Renal cortical epithelial cell (primary cell): ENCODE measurements at regions not wholly inside any gene's neighbourhood (a gene's known extent, or its start where the extent isn't known, plus 50 kb on each side); places are given as distances from the start of the nearest gene placed in this dataset.
A peak's percentile ranks its signal among the peaks of the same experiment; 100 is the strongest.
"Not testable (repeated sequence)": the region's sequence is repeated elsewhere in the genome, so short reads cannot be mapped to it uniquely, and the experiment has no call there.

Experiments
- DNase-seq: peaks from one replicate; pipeline ENCODE4 v3.0.0-alpha.2; 2011; ENCODE audit warnings: low read depth

DNA sequence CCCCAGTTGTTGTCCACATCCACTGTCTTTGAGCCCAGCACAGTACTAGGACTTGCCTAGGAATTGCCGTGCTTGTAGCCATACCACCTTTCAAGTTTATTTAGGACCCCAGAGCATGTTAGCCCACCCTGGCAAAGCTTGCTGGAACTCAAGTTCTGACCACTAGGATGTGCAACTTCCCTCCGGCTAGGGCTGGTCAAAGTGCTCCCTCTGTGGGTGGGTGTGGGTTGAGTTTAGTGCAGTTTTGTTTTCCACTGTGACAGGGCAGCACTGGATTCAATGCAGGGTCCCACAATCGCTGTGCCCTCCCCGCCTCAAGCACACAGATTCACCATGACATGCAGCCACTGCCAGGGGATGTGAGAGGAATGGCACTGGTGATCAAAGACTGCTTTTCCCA, 96.0 kb downstream of the RASGEF1B start:
- DNase-seq, result no peak

DNA sequence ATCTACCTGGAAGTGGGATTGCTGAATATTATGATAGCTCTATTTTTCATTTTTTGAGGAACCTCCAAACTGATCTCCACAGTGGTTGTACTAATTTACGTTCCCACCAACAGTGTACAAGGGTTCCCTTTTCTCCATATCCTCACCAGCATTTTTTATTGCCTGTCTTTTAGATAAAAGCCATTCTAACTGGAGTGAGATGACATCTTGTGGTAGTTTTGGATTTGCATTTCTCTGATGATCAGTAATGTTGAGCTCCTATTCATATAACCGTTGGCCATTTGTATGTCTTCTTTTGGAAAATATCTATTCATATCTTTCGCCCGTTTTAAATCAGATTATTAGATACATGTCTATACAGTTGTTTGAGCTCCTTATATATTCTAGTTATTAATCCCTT, 101.8 kb downstream of the RASGEF1B start:
- DNase-seq, result no peak

DNA sequence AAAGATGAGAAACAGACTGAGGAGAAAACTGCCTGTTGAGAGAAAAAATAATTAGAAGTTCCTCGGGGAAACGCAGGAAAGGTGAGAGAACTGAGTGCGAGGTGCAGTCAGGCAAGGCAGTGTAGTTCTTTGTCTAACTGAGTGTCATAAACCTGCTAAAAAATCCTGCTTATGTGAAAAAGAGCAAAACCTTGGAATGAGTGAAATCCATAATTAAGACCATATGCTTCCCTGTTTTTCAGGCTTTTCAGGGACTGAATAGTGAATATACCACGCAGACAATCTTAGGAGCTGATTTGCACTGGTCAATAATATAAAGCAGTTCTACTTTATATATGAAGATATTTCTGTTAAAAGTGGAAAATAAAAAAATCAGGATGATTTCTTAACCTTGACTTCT, 104.9 kb downstream of the RASGEF1B start:
- no peak for DNase-seq

DNA sequence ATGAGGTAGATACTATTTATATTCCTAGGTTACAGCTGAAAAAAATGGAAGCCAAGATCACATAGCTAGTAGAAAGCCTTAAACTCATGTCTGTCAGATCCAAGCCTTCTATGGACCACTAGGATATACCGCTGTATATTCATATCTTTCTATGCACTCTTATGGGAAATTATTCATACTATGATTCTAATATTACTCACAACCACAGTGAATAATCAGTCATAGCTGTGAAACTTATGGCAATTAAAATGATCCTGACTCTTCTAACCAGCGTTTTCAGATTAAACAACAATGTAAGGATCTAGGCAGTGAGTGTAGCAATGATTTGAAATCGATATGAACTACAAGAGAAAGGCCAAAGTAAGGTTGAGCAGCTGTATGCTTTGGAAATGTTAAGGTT, 111.0 kb downstream of the RASGEF1B start:
- DNase-seq, result no peak

DNA sequence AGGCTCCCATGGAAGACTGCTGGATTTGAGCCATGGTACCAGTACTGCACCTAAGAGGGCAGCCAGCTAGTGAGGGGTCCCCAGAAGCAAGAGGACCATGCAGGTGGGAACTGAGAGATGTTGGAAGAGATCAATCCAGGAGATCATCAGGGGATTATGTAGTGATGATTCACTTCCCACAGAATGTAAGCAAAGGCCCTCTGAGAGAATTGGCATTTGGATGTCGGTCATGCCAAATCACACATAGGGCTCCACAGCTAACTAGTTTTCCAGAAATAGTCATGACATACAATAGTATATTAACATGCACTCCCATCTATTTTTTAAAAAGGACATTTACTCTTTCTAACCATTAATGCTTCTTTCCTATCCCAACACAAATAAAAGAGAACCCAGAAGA, 112.5 kb downstream of the RASGEF1B start:
- DNase-seq, result no peak

DNA sequence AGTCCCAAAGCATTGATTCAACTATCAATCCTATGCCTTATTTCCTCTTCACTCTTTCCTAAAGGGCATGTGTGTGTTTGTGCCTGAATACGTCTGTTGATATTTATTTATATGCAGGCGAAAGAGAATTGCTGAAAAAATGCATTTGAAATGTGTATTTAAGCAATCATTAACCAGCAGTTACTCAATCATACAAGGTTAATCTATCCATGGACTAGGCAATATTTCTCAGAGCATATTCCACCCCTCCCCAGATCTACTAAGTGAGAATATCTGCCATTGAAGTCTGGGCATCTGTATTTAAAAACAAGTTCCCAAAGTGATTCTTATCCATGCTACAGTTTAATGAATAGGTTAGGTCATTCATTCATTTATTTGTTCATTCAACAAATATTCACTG, 113.6 kb downstream of the RASGEF1B start:
- no peak for DNase-seq

DNA sequence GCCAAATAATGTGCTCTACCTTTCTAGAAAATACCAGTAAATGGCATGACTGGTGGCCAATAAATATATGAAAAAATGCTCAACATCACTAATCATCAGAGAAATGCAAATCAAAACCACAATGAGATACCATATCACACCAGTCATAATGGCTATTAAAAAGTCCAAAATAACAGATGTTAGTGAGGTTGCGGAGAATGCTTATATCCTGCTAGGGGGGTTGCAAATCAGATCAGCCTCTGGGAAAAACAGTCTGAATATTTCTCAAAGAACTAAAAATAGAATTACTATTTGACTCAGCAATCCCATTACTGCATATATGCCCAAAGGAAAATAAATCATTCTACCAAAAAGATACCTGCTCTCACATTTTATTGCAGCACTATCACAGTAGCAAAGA, 115.1 kb downstream of the RASGEF1B start:
- DNase-seq, result no peak

DNA sequence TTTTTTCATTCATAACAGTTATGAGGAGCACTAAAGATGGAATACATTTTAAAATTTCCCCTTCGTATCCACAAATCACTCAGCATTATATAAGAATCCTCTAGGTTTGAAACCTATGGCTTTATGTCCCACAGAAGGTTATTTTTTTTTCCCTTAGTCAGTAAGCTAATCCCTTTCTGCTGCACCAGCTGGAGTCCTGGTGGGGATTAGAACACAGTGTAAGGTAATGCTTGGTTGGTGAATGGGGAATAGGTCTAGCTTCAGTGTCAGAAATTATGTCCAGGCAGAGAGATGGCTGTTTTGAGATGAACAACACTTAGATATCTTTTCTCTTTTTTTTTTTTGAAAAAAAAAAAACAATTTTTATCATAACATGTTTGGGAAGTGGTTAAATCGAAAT, 116.6 kb downstream of the RASGEF1B start:
- DNase-seq, result no peak

DNA sequence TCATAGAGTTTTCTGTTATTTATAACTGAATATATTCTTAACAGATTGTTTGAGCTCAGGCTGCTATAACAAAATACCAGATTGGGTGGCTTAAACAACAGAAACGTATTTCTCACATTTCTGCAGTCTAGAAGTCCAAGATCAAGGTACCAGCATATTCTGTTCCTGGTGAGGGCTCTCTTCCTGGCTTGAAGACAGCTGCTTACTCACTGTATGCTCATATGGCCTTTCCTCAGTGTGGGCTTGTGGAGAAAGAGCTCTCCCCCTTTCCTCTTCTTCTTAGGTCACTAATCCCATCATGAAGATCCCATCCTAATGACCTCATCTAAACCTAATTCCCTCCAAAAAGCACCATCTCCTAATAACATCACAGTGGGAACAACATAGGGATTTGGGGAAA, 117.8 kb downstream of the RASGEF1B start:
- DNase-seq, result no peak

DNA sequence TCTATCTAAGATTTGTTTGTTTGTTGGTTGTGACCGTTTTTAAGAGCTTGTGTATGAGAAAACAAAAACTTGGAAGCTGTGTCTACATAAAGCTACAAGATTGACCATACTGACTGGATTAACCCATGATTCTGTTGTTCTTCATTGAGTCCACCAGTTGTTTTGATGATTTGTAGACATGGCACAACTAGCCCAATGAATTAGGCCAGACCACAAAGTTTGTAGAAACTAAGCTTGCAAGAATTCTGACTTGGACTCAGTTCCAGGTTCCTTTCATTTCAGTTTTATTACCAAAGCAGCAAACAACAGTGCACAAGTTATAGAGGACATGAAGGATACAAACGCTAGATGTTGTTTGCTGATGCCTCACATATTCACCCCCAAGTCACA, 119.3 kb downstream of the RASGEF1B start:
- no peak for DNase-seq

DNA sequence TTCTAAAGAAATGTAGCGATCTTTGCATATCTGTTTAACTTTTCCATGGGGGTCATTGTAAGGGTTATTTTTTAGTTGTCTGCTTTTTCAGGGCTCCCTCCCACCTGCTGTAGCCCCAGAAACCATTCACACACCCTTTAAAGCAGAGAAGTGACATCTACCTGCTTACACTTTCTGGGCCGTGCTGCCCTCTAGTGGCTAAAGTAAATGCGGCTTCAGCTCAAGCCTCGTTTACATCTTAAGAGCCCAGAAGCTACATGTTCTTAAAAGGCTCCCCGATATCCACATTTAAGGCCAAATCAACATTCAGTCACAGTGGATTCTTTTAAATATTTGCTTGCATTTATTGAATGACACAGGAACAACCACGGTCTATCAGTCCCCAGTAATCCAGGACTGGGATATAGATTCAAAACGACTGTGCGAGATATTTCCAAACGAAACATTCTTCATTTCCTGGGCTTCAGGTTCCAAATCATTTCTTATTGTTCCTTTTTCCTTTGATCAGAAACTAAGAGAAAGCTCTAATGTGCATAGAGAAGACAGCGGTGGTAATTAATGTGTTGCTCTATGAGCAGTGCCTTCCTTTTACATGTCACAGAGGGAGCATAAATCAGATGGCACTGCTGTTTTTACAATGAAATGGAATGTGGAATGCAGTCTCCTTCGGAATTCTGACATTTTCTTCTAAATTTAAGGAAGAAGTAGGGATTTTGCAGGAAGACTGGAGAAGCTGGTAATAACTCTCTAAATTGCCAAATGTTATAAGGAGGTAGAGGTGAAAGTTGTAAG, 119.9 kb downstream of the RASGEF1B start:
- DNase-seq, result peak; percentile 66

DNA sequence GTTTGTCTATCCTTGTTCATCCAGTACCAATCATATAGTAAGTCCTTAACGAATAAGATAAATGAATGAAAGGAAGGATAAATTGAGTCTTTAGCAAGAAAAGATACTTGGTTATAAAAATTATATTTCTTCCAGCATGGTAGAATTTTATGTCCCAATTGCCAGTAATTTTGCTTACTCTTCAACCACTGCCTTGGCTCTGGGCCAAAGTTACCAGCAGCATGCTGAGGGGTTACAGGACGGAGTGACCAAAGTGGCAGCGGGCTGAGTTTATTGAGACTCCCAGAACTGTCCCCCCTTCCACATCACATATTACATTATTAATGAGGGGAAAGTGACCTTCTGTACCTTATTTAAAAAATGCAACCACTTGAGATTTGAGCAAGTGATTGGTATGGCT, 121.7 kb downstream of the RASGEF1B start:
- no peak for DNase-seq

DNA sequence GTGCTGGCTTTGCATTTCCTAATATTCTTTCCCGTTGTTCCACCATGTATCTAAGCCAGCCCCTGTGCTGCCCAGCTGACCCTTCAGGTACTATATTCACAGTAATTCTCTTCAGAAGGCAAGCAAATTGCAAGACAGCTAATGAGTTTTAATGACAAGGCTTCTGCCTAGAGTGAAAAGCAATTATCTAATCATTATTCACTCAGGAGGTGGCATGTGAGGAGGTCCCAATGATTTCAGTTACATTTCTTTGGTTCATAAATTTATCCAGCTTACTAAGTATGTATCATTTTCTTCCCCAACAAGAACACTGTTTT, 123.0 kb downstream of the RASGEF1B start:
- DNase-seq, result no peak

DNA sequence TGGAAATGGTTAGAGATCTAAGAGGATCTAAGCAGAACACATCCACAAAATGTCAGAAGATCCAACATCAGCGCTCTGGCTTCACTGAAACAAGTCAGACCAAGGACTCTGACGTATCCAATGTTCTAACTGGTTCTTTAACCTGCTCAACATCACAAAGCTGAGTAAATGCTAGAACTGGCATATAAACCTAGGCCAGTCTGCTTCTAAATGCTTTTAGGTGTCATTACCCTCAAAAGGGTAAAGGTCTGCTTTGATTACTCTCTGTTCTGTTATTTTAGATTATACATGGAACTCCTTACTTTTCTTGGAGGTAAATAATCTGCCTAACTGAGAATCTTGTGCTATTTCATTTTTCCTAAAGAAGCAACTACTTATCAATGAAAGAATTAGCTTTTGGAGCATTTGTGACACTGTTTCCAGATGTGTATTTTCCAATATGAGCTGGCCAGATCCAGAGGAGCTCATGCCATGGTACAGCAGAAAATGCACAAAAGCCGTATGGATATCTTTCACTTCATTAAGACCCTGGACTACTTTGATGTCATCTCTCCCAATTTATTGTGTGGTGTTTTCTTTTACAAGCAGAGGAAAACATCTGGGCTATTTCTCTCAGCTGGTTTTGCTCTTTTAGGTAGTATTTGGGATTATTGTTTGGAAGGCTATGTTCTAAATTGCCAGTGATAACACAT, 123.5 kb downstream of the RASGEF1B start:
- DNase-seq, result no peak

DNA sequence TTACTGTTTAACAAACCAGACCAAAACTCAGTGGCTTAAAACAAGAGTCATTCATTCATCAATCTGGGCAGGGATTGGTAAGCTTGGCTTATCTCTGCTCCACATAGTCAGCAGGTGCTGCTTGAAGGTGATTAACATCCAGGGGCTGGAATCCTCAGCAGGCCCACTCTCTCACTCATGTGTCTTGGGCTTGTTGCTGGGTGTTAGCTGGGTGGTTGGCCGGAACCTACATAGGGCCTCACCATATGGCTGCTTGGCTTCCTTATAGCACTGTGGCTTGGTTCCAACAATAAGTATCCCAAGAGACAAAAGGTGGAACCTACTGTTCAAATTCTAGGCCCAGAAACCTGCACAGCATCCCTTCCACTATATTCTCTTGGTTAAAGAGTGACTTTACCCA, 125.0 kb downstream of the RASGEF1B start:
- no peak for DNase-seq

DNA sequence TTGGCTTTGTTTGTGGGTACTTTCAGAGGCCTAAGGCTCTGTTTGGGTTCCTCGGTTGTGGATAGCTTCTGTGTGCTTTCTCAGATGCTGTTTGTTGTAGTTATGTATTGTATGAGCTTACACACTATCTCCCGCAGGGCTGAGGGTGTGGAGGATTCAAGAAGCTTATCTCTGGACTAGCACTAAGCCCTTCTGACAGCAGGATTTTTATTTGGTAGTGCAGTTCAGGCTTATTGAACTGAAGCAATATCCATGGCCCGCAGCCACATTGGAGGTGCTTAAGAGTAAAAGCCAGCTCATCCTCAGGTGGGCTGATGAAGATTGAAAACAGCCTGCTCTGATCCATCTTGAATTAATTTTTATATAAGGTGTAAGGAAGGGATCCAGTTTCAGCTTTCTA, 128.2 kb downstream of the RASGEF1B start:
- DNase-seq, result no peak

DNA sequence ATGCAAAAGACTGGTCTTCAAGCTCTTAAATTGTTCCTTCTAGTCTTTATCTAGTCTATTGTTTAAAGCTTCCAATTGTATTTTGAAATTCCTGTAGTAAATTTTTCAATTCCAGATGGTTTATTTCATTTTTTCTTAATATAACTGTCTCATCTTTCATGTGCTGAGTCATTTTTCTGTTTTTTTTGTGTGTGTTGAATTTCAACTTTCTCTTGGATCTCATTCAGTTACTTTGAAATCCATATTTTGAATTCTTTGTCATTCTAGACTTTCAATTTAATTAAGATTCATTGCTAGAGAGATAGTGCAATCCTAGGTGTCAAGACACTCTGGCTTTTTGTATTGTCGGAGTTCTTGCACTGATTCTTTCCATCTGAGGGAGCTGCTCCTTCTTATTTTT, 128.0 kb upstream of the PRKG2 start:
- DNase-seq, result no peak

DNA sequence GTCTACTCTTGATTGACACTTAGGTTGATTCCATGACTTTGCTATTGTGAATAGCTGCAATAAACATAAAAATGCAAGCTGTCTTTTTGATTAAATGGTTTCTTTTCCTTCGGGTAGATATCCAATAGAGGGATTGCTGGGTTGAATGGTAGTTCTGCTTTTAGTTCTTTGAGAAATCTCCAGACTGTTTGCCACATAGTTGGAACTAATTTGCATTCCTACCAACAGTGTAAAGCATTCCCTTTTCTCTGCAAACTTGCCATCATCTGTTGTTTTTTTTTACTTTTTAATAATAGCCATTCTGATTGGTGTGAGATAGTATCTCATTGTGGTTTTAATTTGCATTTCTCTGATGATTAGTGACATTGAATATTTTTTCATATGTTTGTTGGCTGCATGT, 122.2 kb upstream of the PRKG2 start:
- no peak for DNase-seq

DNA sequence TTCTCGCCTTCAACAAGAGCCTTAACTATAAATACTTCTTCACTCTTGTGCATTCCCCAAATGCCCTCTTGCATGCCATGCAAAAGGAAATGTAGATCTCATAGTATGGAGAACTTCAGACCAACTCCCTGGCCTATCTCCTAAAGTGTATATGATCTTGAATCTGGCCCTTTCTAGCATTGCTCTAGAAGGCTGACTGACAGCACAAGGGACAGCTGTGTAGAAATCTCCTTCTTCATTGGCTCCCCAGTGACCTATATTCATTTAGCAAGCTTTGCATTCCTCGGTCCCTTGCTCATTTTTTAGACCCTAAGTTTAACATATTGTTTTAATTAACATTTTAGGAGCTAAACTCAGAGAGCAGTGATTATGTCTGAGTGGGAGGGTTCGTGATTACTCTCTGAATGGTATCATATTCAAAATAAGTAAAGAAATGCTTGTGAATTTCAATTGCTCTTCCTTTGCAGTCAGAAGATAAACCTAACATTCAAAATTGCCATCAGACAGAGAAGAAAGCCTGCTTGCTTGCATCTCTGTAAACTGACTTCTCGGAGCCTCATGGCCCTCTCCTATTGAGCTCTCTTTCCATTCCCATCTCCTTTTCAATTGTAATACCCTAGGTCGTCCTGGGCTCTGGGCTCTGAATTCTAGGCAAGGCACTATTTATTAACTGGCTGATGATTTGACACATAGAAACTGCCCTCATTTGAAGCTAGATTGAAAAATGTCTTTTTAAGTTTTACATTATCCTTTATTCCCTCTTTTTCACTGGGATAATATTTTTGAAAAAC, 120.3 kb upstream of the PRKG2 start:
- no peak for DNase-seq

DNA sequence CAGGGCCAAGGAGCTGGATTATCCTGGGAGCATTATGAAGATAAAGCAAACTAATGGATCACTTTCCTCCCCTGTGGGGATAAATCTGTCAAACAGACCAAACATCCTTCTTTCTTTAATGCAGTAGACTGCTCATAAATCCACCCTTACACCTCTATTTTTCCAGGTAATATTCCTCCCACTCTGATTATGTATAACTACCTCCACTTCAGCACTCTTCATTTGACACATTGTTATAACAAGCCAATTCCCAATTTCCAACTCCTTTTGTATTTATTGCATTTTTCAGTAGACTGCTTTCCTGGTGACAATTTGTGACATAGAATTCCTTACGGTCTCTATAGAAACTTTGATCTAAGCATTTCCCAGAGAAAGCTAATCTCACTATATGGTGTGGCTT, 115.0 kb upstream of the PRKG2 start:
- DNase-seq, result no peak

DNA sequence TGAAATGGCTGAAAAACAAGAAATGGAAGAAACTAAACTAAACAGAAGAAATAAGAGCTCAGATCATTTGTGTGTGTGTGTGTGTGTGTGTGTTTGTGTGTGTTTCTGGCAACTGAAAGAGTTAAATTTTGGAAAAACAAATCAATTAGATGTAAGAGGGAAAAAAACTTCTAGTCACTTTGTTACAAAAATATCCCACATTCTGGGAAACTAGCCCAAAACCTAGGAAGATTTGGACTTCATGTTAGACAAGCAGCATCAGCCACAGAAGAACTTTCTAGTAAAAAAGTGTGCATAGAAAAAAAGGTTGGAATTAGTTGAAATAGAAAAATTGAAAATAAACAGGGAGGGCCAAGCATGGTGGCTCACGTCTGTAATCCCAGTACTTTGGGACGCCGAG, 111.6 kb upstream of the PRKG2 start:
- DNase-seq, result no peak

DNA sequence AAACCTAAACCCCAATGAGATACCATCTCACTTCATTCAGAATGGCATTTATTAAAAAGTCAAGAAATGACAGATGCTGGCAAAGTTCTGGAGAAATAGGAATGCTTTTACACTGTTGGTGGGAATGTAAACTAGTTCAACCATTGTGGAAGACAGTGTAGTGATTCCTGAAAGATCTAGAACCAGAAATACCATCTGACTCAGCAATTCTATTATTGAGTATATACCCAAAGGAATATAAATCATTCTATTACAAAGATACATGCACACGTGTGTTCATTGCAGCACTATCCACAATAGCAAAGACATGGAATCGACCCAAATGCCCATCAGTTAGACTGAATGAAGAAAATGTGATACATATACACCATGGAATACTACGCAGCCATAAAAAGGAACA, 109.6 kb upstream of the PRKG2 start:
- not testable (repeated sequence) for DNase-seq

DNA sequence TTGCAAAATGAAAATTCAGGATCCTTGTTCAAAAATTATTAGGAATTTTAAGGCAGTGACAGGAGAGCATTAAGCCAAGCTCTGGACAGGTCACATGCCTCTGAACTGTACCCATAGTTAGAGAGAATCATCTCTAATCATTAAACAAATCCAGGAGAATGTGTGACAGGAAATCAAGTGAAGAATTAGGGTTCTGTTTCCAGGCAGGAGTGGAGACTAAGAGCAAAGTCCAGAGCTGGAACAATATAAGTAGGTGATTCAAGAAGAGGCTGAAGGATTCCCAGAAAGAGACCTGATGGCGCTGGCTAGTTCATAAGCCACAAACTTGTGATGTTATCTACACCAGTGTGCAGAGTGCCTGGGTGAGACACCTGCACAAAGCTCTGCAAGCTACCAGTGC, 104.6 kb upstream of the PRKG2 start:
- DNase-seq, result peak; percentile 75
